Upper lobe of left lung (tissue), 6 donors: ENCODE measurements at regions not wholly inside any gene's neighbourhood (a gene's known extent, or its start where the extent isn't known, plus 50 kb on each side); places are given as distances from the start of the nearest gene placed in this dataset.

Source experiments
- ATAC-seq, 2 donors: fragments of 200-7000 bp; cut with Tn5 transposase; one replicate each; pipeline ENCODE4 v1.9.1; 2022; ENCODE audit warnings: mild to moderate bottlenecking in 2 of 2, moderate library complexity in 2 of 2; ENCODE audit not compliant: low FRiP score in 2 of 2
- DNase-seq, 2 donors: peaks; one replicate each; pipeline ENCODE4 v3.0.0-alpha.2; 2019 to 2020
- H3K27ac ChIP-seq, 4 donors: fragments of 200-600 bp; sonication (generic); one replicate each; pipeline ENCODE4 v1.5.1; 2016 to 2019
- H3K27me3 ChIP-seq, 4 donors: fragments of 200-600 bp; sonication (generic); one replicate each; pipeline ENCODE4 v1.5.1; 2017 to 2019
- H3K36me3 ChIP-seq, 4 donors: fragments of 200-600 bp; sonication (generic); one replicate each; pipeline ENCODE4 v1.5.1; 2016 to 2019
- H3K4me1 ChIP-seq, 4 donors: fragments of 200-600 bp; sonication (generic); one replicate each; pipeline ENCODE4 v1.5.1; 2018 to 2019
- H3K4me3 ChIP-seq, 4 donors: fragments of 200-600 bp; sonication (generic); one replicate each; pipeline ENCODE4 v1.5.1; 2017 to 2019; ENCODE audit warnings: mild to moderate bottlenecking in 2 of 4, moderate library complexity in 1 of 4
- H3K9me3 ChIP-seq, 4 donors: fragments of 200-600 bp; sonication (generic); one replicate each; pipeline ENCODE4 v1.5.1; 2018 to 2019
- EP300 ChIP-seq, 4 donors: sonication (generic); formaldehyde crosslinking; IDR thresholded peaks; one replicate each; pipeline ENCODE4 v1.5.1; 2017; ENCODE audit warnings: antibody characterized with exemption in 4 of 4, control low read depth in 2 of 4
- POLR2A ChIP-seq, 4 donors: fragments of 450-650 bp; IDR thresholded peaks; one replicate each; pipeline ENCODE4 v1.5.1; 2016 to 2017; ENCODE audit warnings: antibody characterized with exemption in 4 of 4, mild to moderate bottlenecking in 2 of 4
- POLR2AphosphoS5 ChIP-seq, 2 donors: sonication (generic); formaldehyde crosslinking; IDR thresholded peaks; one replicate each; pipeline ENCODE4 v1.5.1; 2017; ENCODE audit warnings: antibody characterized with exemption in 2 of 2
- WGBS, 2 donors: methylation state at CpG; one replicate each; pipeline ENCODE4 v1.1.5; 2017 to 2018; 5-methylcytosine and 5-hydroxymethylcytosine counted together
- TF ChIP-seq, protein P1 (sequence below), 6 experiments: fragments of 450-650 bp in 4 of 6; fragments of 200-600 bp in 2 of 6; sonication (generic) in 2 of 6; IDR thresholded peaks; one replicate each; pipeline ENCODE4 v1.5.1; 2016 to 2019; ENCODE audit warnings: antibody characterized with exemption in 6 of 6
- donor health status: DM: no; HTN: no; CAD: no; lungs with moderate emphysema.
- donor health status: DM: no; HTN: yes; CAD: no; lungs with severe emphysema.

GRCh38 chr7:25495342-25496250, 267.3 kb upstream of the NPVF start:
- peak overlapping the region in 2 of 4 donors; percentile 22 to 41 for H3K27ac ChIP-seq

GRCh38 chr7:25496476-25497368, 268.4 kb upstream of the NPVF start:
- H3K4me1 ChIP-seq, result peaks cover 6 to 12% (median 9%) of the 10 kb centered on the region in 4 donors
- ATAC-seq, result peak; percentile 52 to 53
- 73 to 83% methylated on average over 11 of the region's 11 CpGs for WGBS, 2 donors
- no peaks in the 10 kb centered on the region for H3K27me3 ChIP-seq
- H3K4me3 ChIP-seq, result peak overlapping the region in 2 of 4 donors; percentile 2 to 3
- no peak for DNase-seq
- no peaks in the 10 kb centered on the region for H3K36me3 ChIP-seq
- no peaks in the 10 kb centered on the region for H3K9me3 ChIP-seq
- H3K27ac ChIP-seq, result peak overlapping the region in 3 of 4 donors; percentile 22 to 41 (median 36)
- TF ChIP-seq, protein P1, sequence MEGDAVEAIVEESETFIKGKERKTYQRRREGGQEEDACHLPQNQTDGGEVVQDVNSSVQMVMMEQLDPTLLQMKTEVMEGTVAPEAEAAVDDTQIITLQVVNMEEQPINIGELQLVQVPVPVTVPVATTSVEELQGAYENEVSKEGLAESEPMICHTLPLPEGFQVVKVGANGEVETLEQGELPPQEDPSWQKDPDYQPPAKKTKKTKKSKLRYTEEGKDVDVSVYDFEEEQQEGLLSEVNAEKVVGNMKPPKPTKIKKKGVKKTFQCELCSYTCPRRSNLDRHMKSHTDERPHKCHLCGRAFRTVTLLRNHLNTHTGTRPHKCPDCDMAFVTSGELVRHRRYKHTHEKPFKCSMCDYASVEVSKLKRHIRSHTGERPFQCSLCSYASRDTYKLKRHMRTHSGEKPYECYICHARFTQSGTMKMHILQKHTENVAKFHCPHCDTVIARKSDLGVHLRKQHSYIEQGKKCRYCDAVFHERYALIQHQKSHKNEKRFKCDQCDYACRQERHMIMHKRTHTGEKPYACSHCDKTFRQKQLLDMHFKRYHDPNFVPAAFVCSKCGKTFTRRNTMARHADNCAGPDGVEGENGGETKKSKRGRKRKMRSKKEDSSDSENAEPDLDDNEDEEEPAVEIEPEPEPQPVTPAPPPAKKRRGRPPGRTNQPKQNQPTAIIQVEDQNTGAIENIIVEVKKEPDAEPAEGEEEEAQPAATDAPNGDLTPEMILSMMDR (IDR thresholded peaks at IDR 0.05), result no peak
- no peak for TF ChIP-seq POLR2A (IDR thresholded peaks at IDR 0.05)
- no peak for TF ChIP-seq POLR2AphosphoS5 (IDR thresholded peaks at IDR 0.05)
- no peak for TF ChIP-seq EP300 (IDR thresholded peaks at IDR 0.05)

More at GRCh38 chr7:25495342-25496250, 267.3 kb upstream of the NPVF start:
- H3K4me1 ChIP-seq, result peaks cover 6 to 12% (median 9%) of the 10 kb centered on the region in 4 donors
- H3K9me3 ChIP-seq, result no peaks in the 10 kb centered on the region
- no peak for TF ChIP-seq POLR2AphosphoS5 (IDR thresholded peaks at IDR 0.05)
- TF ChIP-seq, protein P1 (IDR thresholded peaks at IDR 0.05), result no peak
- no peak for TF ChIP-seq EP300 (IDR thresholded peaks at IDR 0.05)
- no peak for TF ChIP-seq POLR2A (IDR thresholded peaks at IDR 0.05)
- no peaks in the 10 kb centered on the region for H3K36me3 ChIP-seq
- no peak overlapping the region for H3K4me3 ChIP-seq
- H3K27me3 ChIP-seq, result no peaks in the 10 kb centered on the region
- ATAC-seq (peak in 1 of 2 donors; percentile 18), DNase-seq (peak in 1 of 2 donors; percentile 21)
- 66 to 69% methylated on average over 10 to 11 of the region's 11 CpGs for WGBS, 2 donors

- WGBS, 2 donors, result 75 to 78% methylated on average over 4 of the region's 4 CpGs
- Histone ChIP-seq H3K36me3 (no peaks in the 10 kb centered on the region), H3K27ac (no peak overlapping the region), H3K27me3 (no peaks in the 10 kb centered on the region), H3K9me3 (no peaks in the 10 kb centered on the region), H3K4me1 (peaks cover 6 to 10% (median 8%) of the 10 kb centered on the region in 4 donors), H3K4me3 (no peak overlapping the region)
- DNase-seq (no peak), ATAC-seq (no peak)
- TF ChIP-seq POLR2AphosphoS5 (IDR thresholded peaks at IDR 0.05), result no peak
- TF ChIP-seq POLR2A (IDR thresholded peaks at IDR 0.05), result no peak
- TF ChIP-seq, protein P1 (IDR thresholded peaks at IDR 0.05), result no peak
- TF ChIP-seq EP300 (IDR thresholded peaks at IDR 0.05), result no peak
Measured at GRCh38 chr7:25500393-25500921, 272.2 kb upstream of the NPVF start.

GRCh38 chr7:25503306-25503705, 275.0 kb upstream of the NPVF start:
- Histone ChIP-seq H3K36me3 (no peaks in the 10 kb centered on the region), H3K4me3 (no peak overlapping the region), H3K27ac (no peak overlapping the region), H3K4me1 (no peaks in the 10 kb centered on the region), H3K27me3 (no peaks in the 10 kb centered on the region), H3K9me3 (no peaks in the 10 kb centered on the region)
- DNase-seq, result no peak
- WGBS, 2 donors, result 79 to 89% methylated on average over 2 of the region's 2 CpGs
- TF ChIP-seq POLR2AphosphoS5 (IDR thresholded peaks at IDR 0.05) (no peak), EP300 (IDR thresholded peaks at IDR 0.05) (no peak), POLR2A (IDR thresholded peaks at IDR 0.05) (no peak)
- TF ChIP-seq, protein P1 (IDR thresholded peaks at IDR 0.05), result no peak
- ATAC-seq, result no peak
